H1 (cell line): ENCODE measurements at regions not wholly inside any gene's neighbourhood (a gene's known extent, or its start where the extent isn't known, plus 50 kb on each side); places are given as distances from the start of the nearest gene placed in this dataset.
A peak's percentile ranks its signal among the peaks of the same experiment; 100 is the strongest.

ENCODE experiments used
- CTCF ChIA-PET: fragments of 300-600 bp; sonication (Branson Sonifier 250); formaldehyde crosslinking; loops from one replicate; lab custom pipeline; 2021; ENCODE audit not compliant: partially characterized antibody; lab: Charles Lee
- POLR2A ChIA-PET: fragments of 300-600 bp; sonication (Branson Sonifier 250); formaldehyde crosslinking; loops from one replicate; lab custom pipeline; 2021; ENCODE audit warnings: inconsistent platforms; ENCODE audit not compliant: partially characterized antibody; lab: Charles Lee
- DNase-seq, 2 experiments: peaks; one replicate each; pipeline versions ENCODE4 v3.0.0 to v3.0.0-alpha.2; 2010 to 2022; ENCODE audit warnings: low spot score in 2 of 2, low read depth in 1 of 2, mixed read lengths in 1 of 2
- FAIRE-seq: peaks from 2 replicates; lab custom pipeline; 2011; peaks lifted over from hg19 to GRCh38; lab: Jason Lieb, UNC
- H2AFZ ChIP-seq: 2 replicates; pipeline ENCODE4 v1.8.1; 2012; ENCODE audit warnings: low read length, inconsistent platforms
- H2AK5ac ChIP-seq: 2 replicates; pipeline ENCODE4 v1.6.1; 2013; ENCODE audit warnings: low read depth, low read length
- H2BK120ac ChIP-seq: replicated peaks from 2 replicates; pipeline ENCODE3; 2013; ENCODE audit warnings: low read depth, low read length, inconsistent platforms
- H2BK12ac ChIP-seq: 2 replicates; pipeline ENCODE4 v1.6.1; 2013; ENCODE audit warnings: low read depth, low read length
- H2BK15ac ChIP-seq: 2 replicates; pipeline ENCODE4 v1.6.1; 2013; ENCODE audit warnings: low read length
- H2BK20ac ChIP-seq: 2 replicates; pipeline ENCODE4 v1.6.1; 2013; ENCODE audit warnings: low read length
- H2BK5ac ChIP-seq: 2 replicates; pipeline ENCODE4 v1.6.1; 2013; ENCODE audit warnings: low read depth, low read length
- H3K14ac ChIP-seq: 2 replicates; pipeline ENCODE4 v1.6.1; 2013; ENCODE audit warnings: inconsistent platforms; ENCODE audit not compliant: insufficient read length
- H3K18ac ChIP-seq: 2 replicates; pipeline ENCODE4 v1.6.1; 2013; ENCODE audit warnings: low read length; ENCODE audit errors: extremely low read depth
- H3K23ac ChIP-seq: 2 replicates; pipeline ENCODE4 v1.6.1; 2013; ENCODE audit warnings: inconsistent platforms; ENCODE audit not compliant: insufficient read length
- H3K23me2 ChIP-seq: 2 replicates; pipeline ENCODE4 v1.6.1; 2013; ENCODE audit warnings: low read depth, low read length
- H3K27ac ChIP-seq: 2 replicates; pipeline ENCODE4 v1.6.1; 2011; ENCODE audit warnings: low read depth, low read length, inconsistent platforms
- H3K27me3 ChIP-seq, 4 experiments: replicated peaks in 1 of 4; 1 replicate in 1 of 4; 2 replicates in 3 of 4; pipeline versions ENCODE4 v1.6.1 to v1.8.1; 2011 to 2013; ENCODE audit warnings: low read length in 3 of 4, mild to moderate bottlenecking in 3 of 4, inconsistent platforms in 2 of 4, mixed read lengths in 2 of 4, moderate library complexity in 1 of 4; ENCODE audit not compliant: control insufficient read depth in 3 of 4, insufficient read depth in 3 of 4; ENCODE audit errors: extremely low read depth in 1 of 4
- H3K36me3 ChIP-seq, 4 experiments: 2 replicates each; pipeline versions ENCODE4 v1.6.1 to v1.8.1; 2011 to 2013; ENCODE audit warnings: mild to moderate bottlenecking in 4 of 4, low read length in 3 of 4, moderate library complexity in 2 of 4, control low read depth in 1 of 4, inconsistent platforms in 1 of 4; ENCODE audit not compliant: insufficient read depth in 4 of 4, control insufficient read depth in 2 of 4
- H3K4ac ChIP-seq: replicated peaks from 2 replicates; pipeline ENCODE3; 2013; ENCODE audit warnings: low read length, low read depth, mixed read lengths, inconsistent platforms; ENCODE audit not compliant: insufficient read length
- H3K4me1 ChIP-seq, 4 experiments: replicated peaks in 1 of 4; 1 replicate in 1 of 4; 2 replicates in 3 of 4; pipeline versions ENCODE4 v1.6.1 to v1.8.1; 2011 to 2013; ENCODE audit warnings: low read length in 3 of 4, inconsistent platforms in 2 of 4, mixed read lengths in 1 of 4; ENCODE audit not compliant: insufficient read depth in 4 of 4, control insufficient read depth in 3 of 4
- H3K4me2 ChIP-seq, 2 experiments: 2 replicates each; pipeline versions ENCODE4 v1.6.1 to v1.8.1; 2011 to 2013; ENCODE audit warnings: low read depth in 2 of 2, low read length in 2 of 2, control low read depth in 1 of 2, inconsistent platforms in 1 of 2, mild to moderate bottlenecking in 1 of 2; ENCODE audit not compliant: insufficient read depth in 1 of 2
- H3K4me3 ChIP-seq, 4 experiments: fragments of 200-600, 300-600 bp in 1 of 4; sonication (generic), shearing (Covaris generic), sonication (Bioruptor Twin) in 1 of 4; 2 replicates each; pipeline versions ENCODE4 v1.5.1 to v1.8.1; 2011 to 2016; ENCODE audit warnings: low read length in 4 of 4, low read depth in 3 of 4, control low read depth in 2 of 4, inconsistent platforms in 2 of 4, mild to moderate bottlenecking in 2 of 4, mixed read lengths in 1 of 4, moderate library complexity in 1 of 4; ENCODE audit not compliant: insufficient read depth in 2 of 4; ENCODE audit errors: extremely low read depth in 1 of 4
- H3K56ac ChIP-seq: replicated peaks from 2 replicates; pipeline ENCODE3; 2013; ENCODE audit warnings: low read depth, mild to moderate bottlenecking, mixed read lengths, low read length, inconsistent platforms; ENCODE audit not compliant: insufficient read length
- H3K79me1 ChIP-seq: 2 replicates; pipeline ENCODE4 v1.6.1; 2013; ENCODE audit warnings: low read depth, low read length, control low read depth
- H3K79me2 ChIP-seq, 2 experiments: 2 replicates each; pipeline versions ENCODE4 v1.6.1 to v1.8.1; 2012 to 2013; ENCODE audit warnings: low read length in 2 of 2, mild to moderate bottlenecking in 2 of 2, inconsistent platforms in 1 of 2; ENCODE audit not compliant: insufficient read depth in 2 of 2, control insufficient read depth in 1 of 2
- H3K9ac ChIP-seq, 4 experiments: replicated peaks in 1 of 4; 1 replicate in 1 of 4; 2 replicates in 3 of 4; pipeline versions ENCODE4 v1.6.1 to v1.8.1; 2011 to 2013; ENCODE audit warnings: low read depth in 3 of 4, low read length in 3 of 4, control low read depth in 2 of 4, mild to moderate bottlenecking in 2 of 4, moderate library complexity in 2 of 4, inconsistent platforms in 1 of 4; ENCODE audit errors: extremely low read depth in 1 of 4
- H3K9me3 ChIP-seq, 2 experiments: 2 replicates each; pipeline versions ENCODE4 v1.6.1 to v1.8.1; 2012 to 2013; ENCODE audit warnings: mild to moderate bottlenecking in 2 of 2, moderate library complexity in 2 of 2, control low read depth in 1 of 2, inconsistent platforms in 1 of 2, low read depth in 1 of 2, low read length in 1 of 2, mixed read lengths in 1 of 2; ENCODE audit not compliant: insufficient read depth in 2 of 2
- H4K20me1 ChIP-seq, 2 experiments: replicated peaks in 1 of 2; 2 replicates each; pipeline versions ENCODE3 to v1.8.1; 2011 to 2013; ENCODE audit warnings: inconsistent platforms in 2 of 2, low read length in 2 of 2, mild to moderate bottlenecking in 1 of 2; ENCODE audit not compliant: insufficient read depth in 2 of 2, control insufficient read depth in 1 of 2
- H4K5ac ChIP-seq: 2 replicates; pipeline ENCODE4 v1.6.1; 2013; ENCODE audit warnings: low read length, low read depth, mixed read lengths, inconsistent platforms; ENCODE audit not compliant: insufficient read length
- H4K8ac ChIP-seq: 2 replicates; pipeline ENCODE4 v1.8.0; 2013; ENCODE audit warnings: mild to moderate bottlenecking, moderate library complexity, low read length, inconsistent platforms; ENCODE audit not compliant: insufficient read depth; ENCODE audit errors: extremely low read depth
- H4K91ac ChIP-seq: replicated peaks from 2 replicates; pipeline ENCODE3; 2013; ENCODE audit warnings: low read length, mixed read lengths, inconsistent platforms; ENCODE audit not compliant: insufficient read length
- ASH2L ChIP-seq: fragments of 200-600, 300-600 bp; sonication (generic); IDR thresholded peaks from one replicate; pipeline ENCODE4 v1.7.1; 2017; ENCODE audit warnings: low read length
- EP300 ChIP-seq, 2 experiments: IDR thresholded peaks; 1 replicate in 1 of 2; 2 replicates in 1 of 2; pipeline ENCODE4 v1.6.1; 2011 to 2012; ENCODE audit warnings: low read depth in 2 of 2, low read length in 2 of 2, mild to moderate bottlenecking in 2 of 2, borderline replicate concordance in 1 of 2, inconsistent platforms in 1 of 2, moderate library complexity in 1 of 2
- GTF2F1 ChIP-seq: IDR thresholded peaks from 2 replicates; pipeline ENCODE4 v1.6.1; 2012; ENCODE audit warnings: low read depth, low read length, improper control_type of control experiment, borderline replicate concordance
- POLR2AphosphoS5 ChIP-seq: IDR thresholded peaks from 2 replicates; pipeline ENCODE4 v1.6.1; 2011; ENCODE audit warnings: low read depth, low read length
- RFX5 ChIP-seq: IDR thresholded peaks from 2 replicates; pipeline ENCODE4 v1.6.1; 2011; ENCODE audit warnings: low read depth, low read length, improper control_type of control experiment, borderline replicate concordance
- TAF1 ChIP-seq: IDR thresholded peaks from 2 replicates; pipeline ENCODE4 v1.6.1; 2011; ENCODE audit warnings: mild to moderate bottlenecking, low read depth, low read length
- TAF7 ChIP-seq: optimal IDR thresholded peaks from 2 replicates; pipeline ENCODE3; 2011; ENCODE audit warnings: low read depth, mild to moderate bottlenecking, inconsistent platforms, low read length, moderate library complexity, borderline replicate concordance
- TBP ChIP-seq: IDR thresholded peaks from 2 replicates; pipeline ENCODE4 v1.6.1; 2011; ENCODE audit warnings: low read depth, low read length, improper control_type of control experiment
- WGBS, 2 experiments: shearing (Covaris generic) in 1 of 2; methylation state at CpG; one replicate each; pipeline versions ENCODE4 v1.1.6 to v1.1.7; 2013 to 2015; ENCODE audit warnings: low lambda C conversion rate in 2 of 2, mixed read lengths in 2 of 2, inconsistent platforms in 1 of 2, low coverage in 1 of 2, missing lambda C conversion rate in 1 of 2; ENCODE audit not compliant: insufficient replicate concordance in 2 of 2, insufficient coverage in 1 of 2, insufficient read length in 1 of 2; ENCODE audit errors: extremely low coverage in 1 of 2, missing lambda C conversion rate in 1 of 2; 5-methylcytosine and 5-hydroxymethylcytosine counted together

DNA sequence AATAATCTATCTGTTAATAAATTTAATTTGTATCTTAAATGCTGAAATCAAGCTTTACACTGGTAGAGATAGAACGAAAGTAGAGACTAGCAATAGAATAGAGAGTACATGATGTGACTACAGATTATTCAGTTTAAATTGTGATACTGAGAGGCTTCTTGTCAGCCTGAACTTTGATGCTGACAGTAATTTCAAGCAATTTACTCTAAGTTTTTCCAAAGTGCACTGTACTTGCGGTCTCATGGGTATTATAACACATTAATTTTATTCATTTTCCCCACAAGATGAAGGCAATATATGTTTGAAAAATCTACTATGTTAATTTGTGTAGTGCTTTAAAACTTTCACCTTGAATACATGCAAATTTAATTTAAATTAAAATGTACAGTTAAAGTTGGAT, 914.0 kb upstream of the FBXO33 start:
- Histone ChIP-seq H3K79me2 (peaks cover 0 to 4% of the 10 kb centered on the region in 2 experiments; a peak in 1 of 4 replicates), H2BK120ac (no peak overlapping the region), H4K20me1 (no peaks in the 10 kb centered on the region), H4K5ac (no peak overlapping the region), H3K4ac (no peak overlapping the region), H3K18ac (no peak overlapping the region), H3K27me3 (no peaks in the 10 kb centered on the region), H4K91ac (no peak overlapping the region), H2BK12ac (no peak overlapping the region), H3K79me1 (no peaks in the 10 kb centered on the region), H3K9ac (no peak overlapping the region), H2BK15ac (no peak overlapping the region), H2AK5ac (no peak overlapping the region), H3K56ac (no peak overlapping the region), H3K9me3 (no peaks in the 10 kb centered on the region), H3K23me2 (no peaks in the 10 kb centered on the region), H4K8ac (no peak overlapping the region), H3K4me3 (peak overlapping the region in 1 of 4 experiments; percentile 61; a peak in 2 of 8 replicates), H3K4me2 (0 out of 4 replicates have a peak overlapping the region, but pooled peaks of 1 of the 2 experiments have one; percentile 65), H2BK20ac (no peak overlapping the region), H3K36me3 (no peaks in the 10 kb centered on the region), H2AFZ (no peak overlapping the region), H3K4me1 (no peaks in the 10 kb centered on the region), H3K14ac (no peak overlapping the region), H2BK5ac (no peak overlapping the region), H3K27ac (no peak overlapping the region), H3K23ac (no peak overlapping the region)
- no peak for TF ChIP-seq GTF2F1
- no peak for TF ChIP-seq RFX5
- no peak for TF ChIP-seq TBP
- no peak for TF ChIP-seq EP300 (IDR thresholded peaks at IDR 0.05; ENCODE audit: borderline replicate concordance in 1 of 2, low read depth in 2 of 2, low read length in 2 of 2)
- no peak for TF ChIP-seq TAF1
- no peak for TF ChIP-seq POLR2AphosphoS5
- TF ChIP-seq ASH2L = no peak
- TF ChIP-seq TAF7 = no peak
- WGBS, 2 experiments = 93% methylated on average over 2 of the region's 2 CpGs; no CpG with 5 or more reads in 1 of the 2 experiments
- CTCF ChIA-PET = no interaction called here
- FAIRE-seq = no peak
- POLR2A ChIA-PET = no interaction called here
- no peak for DNase-seq
